ENCODE measurements at regions not wholly inside any gene's neighbourhood (a gene's known extent, or its start where the extent isn't known, plus 50 kb on each side); places are given as distances from the start of the nearest gene placed in this dataset.

- H3K27me3 ChIP-seq (ENCODE audit: control insufficient read depth in 1 of 2, insufficient read depth in 2 of 2, low read length in 2 of 2), result peaks cover 2 to 4% of the 10 kb centered on the region in 2 experiments; a peak in 2 of 5 replicates
- H3K4me1 ChIP-seq (ENCODE audit: insufficient read depth, low read length), result no peaks in the 10 kb centered on the region
- TF ChIP-seq ZBTB38 (CRISPR knock-in tag; IDR thresholded peaks at IDR 0.05), result no peak
- no peak for TF ChIP-seq KDM4B (CRISPR knock-in tag; IDR thresholded peaks at IDR 0.05)
- no peak for TF ChIP-seq LBX2 (CRISPR knock-in tag; IDR thresholded peaks at IDR 0.05; ENCODE audit: borderline replicate concordance)
- TF ChIP-seq ZNF569 (CRISPR knock-in tag; IDR thresholded peaks at IDR 0.05; ENCODE audit: borderline replicate concordance), result no peak
- TF ChIP-seq SMC3 (IDR thresholded peaks at IDR 0.05; ENCODE audit: low read length), result no peak
- TF ChIP-seq ZNF317 (CRISPR knock-in tag; IDR thresholded peaks at IDR 0.05), result no peak
- TF ChIP-seq ZNF468 (CRISPR knock-in tag; IDR thresholded peaks at IDR 0.05), result no peak
- no peak for TF ChIP-seq GMEB2 (CRISPR knock-in tag; IDR thresholded peaks at IDR 0.05; ENCODE audit: low read depth)
- no peak for TF ChIP-seq FIP1L1 (IDR thresholded peaks at IDR 0.05; ENCODE audit: borderline replicate concordance, insufficient read depth, low read depth, low read length)
- ChIA-PET POLR2A (no interaction called here), CTCF (ENCODE audit: low intra/inter-chr PET ratio, low total read pairs) (no interaction called here)
- H3K4me3 ChIP-seq (replicated peaks in 1 of 3; ENCODE audit: insufficient read depth in 1 of 3, low read depth in 2 of 3, low read length in 3 of 3), result no peak overlapping the region
- no peak overlapping the region for H2AFZ ChIP-seq (ENCODE audit: low read length)
- BruUV-seq (replicated peaks), result no TSS peak
- no peak overlapping the region for H3K27ac ChIP-seq (ENCODE audit: extremely low read length, insufficient read depth, low read length)
- WGBS (ENCODE audit: low lambda C conversion rate), result 10% methylated on average over 3 of the region's 3 CpGs
- intact Hi-C loops (cut with micrococcal nuclease; ENCODE audit: unreplicated experiment), result no loop called here
- no peaks in the 10 kb centered on the region for H4K20me1 ChIP-seq (ENCODE audit: insufficient read depth, low read length)
- no peaks in the 10 kb centered on the region for H3K36me3 ChIP-seq (replicated peaks in 1 of 2; ENCODE audit: control insufficient read depth in 1 of 2, insufficient read depth in 2 of 2, low read length in 2 of 2)
- no peak overlapping the region for H3K9ac ChIP-seq (ENCODE audit: insufficient read depth, low read depth, low read length)
- no peak overlapping the region for H3K4me2 ChIP-seq (ENCODE audit: low read depth, low read length)
- DNase-seq (ENCODE audit: low spot score) (no peak), ATAC-seq (no peak), FAIRE-seq (no peak)
- H3K79me2 ChIP-seq (ENCODE audit: insufficient read depth, low read length), result no peaks in the 10 kb centered on the region
- no peaks in the 10 kb centered on the region for H3K9me3 ChIP-seq (ENCODE audit: low read length)
- in situ Hi-C loops (cut with HindIII; ENCODE audit: extremely low pct_ligation_motif_present, low pct_unique_long_range_greater_than_20kb), result no loop called here
Measured at GRCh38 chr1:185489406-185489805, 172.4 kb upstream of the IVNS1ABP start.
